ENCODE measurements at regions not wholly inside any gene's neighbourhood (a gene's known extent, or its start where the extent isn't known, plus 50 kb on each side); places are given as distances from the start of the nearest gene placed in this dataset.

DNA sequence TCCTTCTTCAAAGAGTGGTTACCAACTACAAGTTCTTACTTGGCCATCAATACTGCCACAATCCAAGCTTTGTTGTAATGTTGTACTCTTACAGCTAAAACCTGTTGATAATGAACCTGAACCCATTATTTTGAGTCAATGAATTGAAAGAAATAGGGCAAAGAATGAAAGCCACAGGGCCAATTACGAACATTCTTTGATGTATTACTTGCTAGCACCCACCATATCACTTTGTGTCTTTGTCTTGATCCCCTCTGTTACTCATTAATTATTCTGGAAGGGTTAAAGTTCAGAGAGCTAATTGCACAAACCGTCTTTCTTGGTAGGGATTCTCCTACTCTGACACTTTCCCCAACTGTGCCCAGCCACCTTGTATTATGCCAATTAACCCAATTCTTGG, 53.2 kb upstream of the TFEC start:
- no peak for DNase-seq (ENCODE audit: low read depth)
- TF ChIP-seq CTCF (IDR thresholded peaks at IDR 0.05; ENCODE audit: control insufficient read depth, extremely low read depth, insufficient read depth), result no peak
- H3K4me3 ChIP-seq (ENCODE audit: low read depth, low read length), result no peak overlapping the region

- DNase-seq (ENCODE audit: low read depth), result no peak
- no peak for TF ChIP-seq CTCF (IDR thresholded peaks at IDR 0.05; ENCODE audit: control insufficient read depth, extremely low read depth, insufficient read depth)
- no peak overlapping the region for H3K4me3 ChIP-seq (ENCODE audit: low read depth, low read length)
Measured at GRCh38 chr7:116086547-116087045, 56.0 kb upstream of the TFEC start.

GRCh38 chr7:116087291-116087690, 56.7 kb upstream of the TFEC start:
- TF ChIP-seq CTCF (IDR thresholded peaks at IDR 0.05; ENCODE audit: control insufficient read depth, extremely low read depth, insufficient read depth), result no peak
- H3K4me3 ChIP-seq (ENCODE audit: low read depth, low read length), result no peak overlapping the region
- no peak for DNase-seq (ENCODE audit: low read depth)

- TF ChIP-seq CTCF (IDR thresholded peaks at IDR 0.05; ENCODE audit: control insufficient read depth, extremely low read depth, insufficient read depth), result no peak
- no peak for DNase-seq (ENCODE audit: low read depth)
- no peak overlapping the region for H3K4me3 ChIP-seq (ENCODE audit: low read depth, low read length)
Measured at GRCh38 chr7:116087984-116088383, 57.4 kb upstream of the TFEC start.

- TF ChIP-seq CTCF (IDR thresholded peaks at IDR 0.05; ENCODE audit: control insufficient read depth, extremely low read depth, insufficient read depth), result no peak
- no peak for DNase-seq (ENCODE audit: low read depth)
- no peak overlapping the region for H3K4me3 ChIP-seq (ENCODE audit: low read depth, low read length)
Measured at GRCh38 chr7:116089293-116089692, 58.7 kb upstream of the TFEC start.

DNA sequence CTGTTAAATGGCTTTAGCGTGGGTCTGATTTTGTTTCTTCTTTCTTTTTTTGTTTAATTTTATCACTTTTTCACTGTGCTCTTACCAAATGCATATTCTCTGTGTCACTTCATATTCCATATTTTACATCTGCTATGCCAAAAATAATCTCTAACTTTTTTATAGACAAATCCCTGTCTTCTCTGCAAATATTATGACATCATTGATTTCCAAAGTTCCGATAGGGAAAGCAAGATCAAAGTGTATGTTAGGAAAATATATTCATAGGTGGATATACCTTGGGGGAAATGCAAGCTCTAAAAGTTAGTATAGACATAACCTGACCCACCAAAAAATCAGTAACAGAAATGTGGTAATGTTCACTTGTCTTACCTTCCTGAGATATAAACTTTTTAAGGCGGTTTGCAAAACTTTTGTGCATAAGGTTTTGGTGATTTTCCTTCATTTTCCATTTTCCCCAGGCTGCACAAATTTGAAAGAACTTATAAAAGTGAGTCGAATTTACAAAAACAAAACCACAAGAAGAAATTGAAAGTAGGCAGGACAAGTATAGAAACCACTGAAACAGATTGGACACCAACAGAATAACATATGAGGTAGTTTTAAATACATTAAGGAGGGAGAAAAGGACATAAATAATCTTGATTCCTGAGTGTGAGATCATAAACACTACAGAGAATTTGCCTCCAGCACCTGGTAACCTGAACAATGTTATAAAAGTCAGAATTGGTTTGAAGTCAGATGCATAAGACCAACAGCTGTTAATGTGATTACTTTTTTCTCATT, 63.1 kb upstream of the TFEC start:
- TF ChIP-seq CTCF (IDR thresholded peaks at IDR 0.05; ENCODE audit: control insufficient read depth, extremely low read depth, insufficient read depth), result no peak
- DNase-seq (ENCODE audit: low read depth), result no peak
- no peak overlapping the region for H3K4me3 ChIP-seq (ENCODE audit: low read depth, low read length)

DNA sequence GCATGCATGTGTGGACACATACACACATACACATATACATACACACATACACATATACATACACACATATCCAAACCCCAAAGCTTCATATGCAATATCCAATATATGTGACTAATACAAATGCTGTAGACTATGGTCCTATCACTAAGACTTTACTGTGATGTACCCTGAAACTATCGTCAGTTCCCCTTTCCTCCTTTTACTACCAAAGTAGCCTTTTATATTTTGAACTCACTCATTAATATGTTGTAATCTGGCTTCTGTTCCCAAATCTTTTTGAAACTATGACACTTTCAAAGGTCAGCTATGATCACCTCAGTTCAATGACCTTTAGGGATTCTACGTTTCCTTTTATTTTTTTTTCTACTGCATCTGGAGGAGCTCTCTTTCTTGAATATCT, 64.8 kb upstream of the TFEC start:
- no peak for TF ChIP-seq CTCF (IDR thresholded peaks at IDR 0.05; ENCODE audit: control insufficient read depth, extremely low read depth, insufficient read depth)
- DNase-seq (ENCODE audit: low read depth), result no peak
- no peak overlapping the region for H3K4me3 ChIP-seq (ENCODE audit: low read depth, low read length)

All from LNCaP clone FGC (cell line).